Neural progenitor cell (in vitro differentiated cells): ENCODE measurements at regions not wholly inside any gene's neighbourhood (a gene's known extent, or its start where the extent isn't known, plus 50 kb on each side); places are given as distances from the start of the nearest gene placed in this dataset.

ENCODE experiments used
- DNase-seq: peaks from one replicate; pipeline ENCODE4 v3.0.0-alpha.2; 2016; ENCODE audit warnings: low spot score
- H2AFZ ChIP-seq: fragments of 200-600 bp; sonication (generic); replicated peaks from 2 replicates; pipeline ENCODE4 v1.6.1; 2016; ENCODE audit warnings: antibody characterized with exemption
- H3F3A ChIP-seq: fragments of 200-600 bp; sonication (generic); 2 replicates; pipeline ENCODE4 v1.6.1; 2016; ENCODE audit warnings: antibody characterized with exemption, low read depth
- H3K27ac ChIP-seq: fragments of 200-600 bp; sonication (generic); 2 replicates; pipeline ENCODE4 v1.5.1; 2016; ENCODE audit warnings: mild to moderate bottlenecking
- H3K27me3 ChIP-seq: fragments of 200-600 bp; sonication (generic); 2 replicates; pipeline ENCODE4 v1.6.1; 2016; ENCODE audit warnings: mild to moderate bottlenecking, moderate library complexity
- H3K36me3 ChIP-seq: fragments of 200-600 bp; sonication (generic); 2 replicates; pipeline ENCODE4 v1.5.1; 2016
- H3K4me1 ChIP-seq: fragments of 200-600 bp; sonication (generic); 2 replicates; pipeline ENCODE4 v1.6.1; 2016; ENCODE audit warnings: mixed run types
- H3K4me2 ChIP-seq: fragments of 200-600 bp; sonication (generic); 2 replicates; pipeline ENCODE4 v1.6.1; 2016
- H3K4me3 ChIP-seq: fragments of 200-600 bp; sonication (generic); 2 replicates; pipeline ENCODE4 v1.5.1; 2016
- H3K79me2 ChIP-seq: fragments of 200-600 bp; sonication (generic); 2 replicates; pipeline ENCODE4 v1.6.1; 2016; ENCODE audit warnings: low read depth
- H3K9ac ChIP-seq: fragments of 200-600 bp; sonication (generic); 2 replicates; pipeline ENCODE4 v1.6.1; 2016
- H3K9me3 ChIP-seq: fragments of 200-600 bp; sonication (generic); 2 replicates; pipeline ENCODE4 v1.5.1; 2016; ENCODE audit warnings: low read depth
- H4K20me1 ChIP-seq: fragments of 200-600 bp; sonication (generic); 2 replicates; pipeline ENCODE4 v1.6.1; 2016; ENCODE audit warnings: low read depth
- H3K27ac Mint-ChIP-seq: 3 replicates; pipeline ENCODE4 v1.8.0; 2021; ENCODE audit warnings: mixed read lengths
- H3K27me3 Mint-ChIP-seq: 2 replicates; pipeline ENCODE4 v1.8.0; 2022; ENCODE audit warnings: low read depth, mild to moderate bottlenecking, inconsistent platforms, moderate library complexity, mixed read lengths; ENCODE audit not compliant: insufficient read depth
- H3K36me3 Mint-ChIP-seq: 3 replicates; pipeline ENCODE4 v1.8.0; 2021; ENCODE audit warnings: mixed read lengths
- H3K4me1 Mint-ChIP-seq: 3 replicates; pipeline ENCODE4 v1.8.0; 2021; ENCODE audit warnings: mixed read lengths
- H3K4me3 Mint-ChIP-seq: 3 replicates; pipeline ENCODE4 v1.8.0; 2021; ENCODE audit warnings: mild to moderate bottlenecking, moderate library complexity, mixed read lengths
- H3K9me3 Mint-ChIP-seq: 3 replicates; pipeline ENCODE4 v1.8.0; 2020; ENCODE audit warnings: mixed read lengths
- CTCF ChIP-seq: fragments of 200-600 bp; sonication (generic); IDR thresholded peaks from 2 replicates; pipeline ENCODE4 v1.5.1; 2017; ENCODE audit warnings: antibody characterized with exemption, mild to moderate bottlenecking
- EZH2 ChIP-seq: fragments of 200-600 bp; sonication (generic); IDR thresholded peaks from 2 replicates; pipeline ENCODE4 v1.6.1; 2017; ENCODE audit warnings: antibody characterized with exemption, mild to moderate bottlenecking, moderate library complexity
- EZH2phosphoT487 ChIP-seq: fragments of 200-600 bp; sonication (generic); IDR thresholded peaks from 2 replicates; pipeline ENCODE4 v1.6.1; 2017; ENCODE audit warnings: antibody characterized with exemption

- Histone ChIP-seq H3K4me2 (no peak overlapping the region), H3K4me3 (no peak overlapping the region), H2AFZ (no peak overlapping the region), H3K79me2 (no peaks in the 10 kb centered on the region), H3K4me1 (peaks cover 30% of the 10 kb centered on the region), H3K36me3 (no peaks in the 10 kb centered on the region), H3F3A (peaks cover 18% of the 10 kb centered on the region), H3K27me3 (peaks cover 12% of the 10 kb centered on the region), H3K9ac (no peak overlapping the region), H4K20me1 (peaks cover 9% of the 10 kb centered on the region), H3K9me3 (no peaks in the 10 kb centered on the region), H3K27ac (no peak overlapping the region)
- Mint-ChIP-seq H3K27me3 (peaks cover 38% of the 10 kb centered on the region), H3K4me1 (peaks cover 29% of the 10 kb centered on the region), H3K36me3 (no peaks in the 10 kb centered on the region), H3K9me3 (peaks cover 7% of the 10 kb centered on the region), H3K27ac (no peak overlapping the region), H3K4me3 (no peak overlapping the region)
- no peak for DNase-seq
- TF ChIP-seq EZH2phosphoT487 (no peak), CTCF (no peak), EZH2 (no peak)
These were observed 306.0 kb downstream of the MAF start for GRCh38 chr16:79294568-79294967.

- no peak overlapping the region for H3K27ac Mint-ChIP-seq
- H3K9me3 Mint-ChIP-seq, result peaks cover 7% of the 10 kb centered on the region
- peaks cover 28% of the 10 kb centered on the region for H3K4me1 ChIP-seq
- TF ChIP-seq EZH2 (no peak), CTCF (no peak)
- H2AFZ ChIP-seq, result no peak overlapping the region
- H3K4me3 ChIP-seq, result no peak overlapping the region
- no peaks in the 10 kb centered on the region for H3K36me3 ChIP-seq
- H3K4me1 Mint-ChIP-seq, result peaks cover 23% of the 10 kb centered on the region
- H3K79me2 ChIP-seq, result no peaks in the 10 kb centered on the region
- H3K9me3 ChIP-seq, result no peaks in the 10 kb centered on the region
- peaks cover 12% of the 10 kb centered on the region for H3K27me3 ChIP-seq
- H3K36me3 Mint-ChIP-seq, result no peaks in the 10 kb centered on the region
- peaks cover 33% of the 10 kb centered on the region for H3K27me3 Mint-ChIP-seq
- H3K27ac ChIP-seq, result no peak overlapping the region
- DNase-seq, result no peak
- H3K4me2 ChIP-seq, result no peak overlapping the region
- peaks cover 14% of the 10 kb centered on the region for H3F3A ChIP-seq
- H3K4me3 Mint-ChIP-seq, result no peak overlapping the region
- peaks cover 7% of the 10 kb centered on the region for H4K20me1 ChIP-seq
- no peak overlapping the region for H3K9ac ChIP-seq
These were observed 306.6 kb downstream of the MAF start for GRCh38 chr16:79293836-79294460.

GRCh38 chr16:79288066-79288465 lies 312.5 kb downstream of the MAF start:
- H3K36me3 Mint-ChIP-seq, result no peaks in the 10 kb centered on the region
- no peak overlapping the region for H3K27ac Mint-ChIP-seq
- H3K4me3 Mint-ChIP-seq, result no peak overlapping the region

More at GRCh38 chr16:79288066-79288465, 312.5 kb downstream of the MAF start:
- H3K27ac ChIP-seq, result no peak overlapping the region
- DNase-seq, result no peak
- H3K27me3 ChIP-seq, result no peaks in the 10 kb centered on the region
- H3F3A ChIP-seq, result no peaks in the 10 kb centered on the region
- peaks cover 4% of the 10 kb centered on the region for H3K4me1 ChIP-seq
- no peak overlapping the region for H3K9ac ChIP-seq
- H3K9me3 ChIP-seq, result no peaks in the 10 kb centered on the region
- no peak overlapping the region for H3K4me3 ChIP-seq
- no peaks in the 10 kb centered on the region for H3K79me2 ChIP-seq
- H3K4me2 ChIP-seq, result no peak overlapping the region
- no peak overlapping the region for H2AFZ ChIP-seq
- H3K36me3 ChIP-seq, result no peaks in the 10 kb centered on the region
- no peaks in the 10 kb centered on the region for H3K9me3 Mint-ChIP-seq
- peaks cover 7% of the 10 kb centered on the region for H3K27me3 Mint-ChIP-seq
- no peaks in the 10 kb centered on the region for H4K20me1 ChIP-seq
- peaks cover 17% of the 10 kb centered on the region for H3K4me1 Mint-ChIP-seq
- TF ChIP-seq EZH2 (no peak), EZH2phosphoT487 (no peak), CTCF (no peak)
